Mucosa of stomach (tissue), 1 donor: ENCODE measurements at regions not wholly inside any gene's neighbourhood (a gene's known extent, or its start where the extent isn't known, plus 50 kb on each side); places are given as distances from the start of the nearest gene placed in this dataset.

Experiments
- H3K27me3 ChIP-seq: one replicate; pipeline ENCODE4 v1.7.0; 2013; ENCODE audit warnings: mild to moderate bottlenecking, low read length; ENCODE audit not compliant: control insufficient read depth, insufficient read depth
- H3K36me3 ChIP-seq: one replicate; pipeline ENCODE4 v1.7.0; 2013; ENCODE audit warnings: low read length; ENCODE audit not compliant: control insufficient read depth, insufficient read depth
- H3K4me1 ChIP-seq: one replicate; pipeline ENCODE4 v1.7.0; 2013; ENCODE audit warnings: mild to moderate bottlenecking, low read length; ENCODE audit not compliant: control insufficient read depth, insufficient read depth
- H3K4me3 ChIP-seq: one replicate; pipeline ENCODE4 v1.7.0; 2013; ENCODE audit warnings: low read length
- H3K9ac ChIP-seq: one replicate; pipeline ENCODE4 v1.7.0; 2013; ENCODE audit warnings: mild to moderate bottlenecking, low read length, moderate library complexity
- H3K9me3 ChIP-seq: one replicate; pipeline ENCODE4 v1.7.0; 2013; ENCODE audit warnings: mild to moderate bottlenecking, low read length, moderate library complexity; ENCODE audit not compliant: control insufficient read depth
- donor health status: Pancreatic carcinoma.

GRCh38 chr1:87728169-87728568 lies 399.5 kb downstream of the LMO4 start:
- no peaks in the 10 kb centered on the region for H3K36me3 ChIP-seq
- no peak overlapping the region for H3K4me3 ChIP-seq
- H3K9ac ChIP-seq = no peak overlapping the region
- no peaks in the 10 kb centered on the region for H3K4me1 ChIP-seq
- H3K27me3 ChIP-seq = no peaks in the 10 kb centered on the region
- H3K9me3 ChIP-seq = no peaks in the 10 kb centered on the region

- Histone ChIP-seq H3K9me3 (no peaks in the 10 kb centered on the region), H3K36me3 (no peaks in the 10 kb centered on the region), H3K4me3 (no peak overlapping the region), H3K27me3 (no peaks in the 10 kb centered on the region), H3K4me1 (peaks cover 2% of the 10 kb centered on the region), H3K9ac (no peak overlapping the region)
Observed at GRCh38 chr1:87730274-87731216, 401.9 kb downstream of the LMO4 start.

- peaks cover 21% of the 10 kb centered on the region for H3K4me1 ChIP-seq
- H3K4me3 ChIP-seq = no peak overlapping the region
- no peaks in the 10 kb centered on the region for H3K36me3 ChIP-seq
- no peaks in the 10 kb centered on the region for H3K27me3 ChIP-seq
- no peaks in the 10 kb centered on the region for H3K9me3 ChIP-seq
- no peak overlapping the region for H3K9ac ChIP-seq
Observed at GRCh38 chr1:87733386-87733785, 404.7 kb downstream of the LMO4 start.

- H3K4me1 ChIP-seq = peaks cover 21% of the 10 kb centered on the region
- no peaks in the 10 kb centered on the region for H3K36me3 ChIP-seq
- H3K9ac ChIP-seq = no peak overlapping the region
- no peaks in the 10 kb centered on the region for H3K9me3 ChIP-seq
- no peak overlapping the region for H3K4me3 ChIP-seq
- no peaks in the 10 kb centered on the region for H3K27me3 ChIP-seq
Observed at GRCh38 chr1:87735750-87736149, 407.1 kb downstream of the LMO4 start.

- Histone ChIP-seq H3K4me1 (peaks cover 21% of the 10 kb centered on the region), H3K36me3 (no peaks in the 10 kb centered on the region), H3K4me3 (no peak overlapping the region), H3K27me3 (no peaks in the 10 kb centered on the region), H3K9ac (no peak overlapping the region), H3K9me3 (no peaks in the 10 kb centered on the region)
Observed at GRCh38 chr1:87739141-87739540, 410.5 kb downstream of the LMO4 start.

- Histone ChIP-seq H3K9me3 (no peaks in the 10 kb centered on the region), H3K4me1 (peaks cover 21% of the 10 kb centered on the region), H3K4me3 (no peak overlapping the region), H3K27me3 (no peaks in the 10 kb centered on the region), H3K36me3 (no peaks in the 10 kb centered on the region), H3K9ac (no peak overlapping the region)
Observed at GRCh38 chr1:87739704-87740103, 411.0 kb downstream of the LMO4 start.

- H3K4me1 ChIP-seq = no peaks in the 10 kb centered on the region
- no peak overlapping the region for H3K4me3 ChIP-seq
- H3K27me3 ChIP-seq = no peaks in the 10 kb centered on the region
- no peaks in the 10 kb centered on the region for H3K9me3 ChIP-seq
- no peaks in the 10 kb centered on the region for H3K36me3 ChIP-seq
- H3K9ac ChIP-seq = no peak overlapping the region
Observed at GRCh38 chr1:87743256-87743655, 414.6 kb downstream of the LMO4 start.

GRCh38 chr1:87744056-87744455 lies 415.4 kb downstream of the LMO4 start:
- H3K4me1 ChIP-seq = no peaks in the 10 kb centered on the region
- H3K9me3 ChIP-seq = no peaks in the 10 kb centered on the region
- H3K4me3 ChIP-seq = no peak overlapping the region

GRCh38 chr1:87744763-87745162 lies 416.1 kb downstream of the LMO4 start:
- H3K4me3 ChIP-seq = no peak overlapping the region
- H3K4me1 ChIP-seq = no peaks in the 10 kb centered on the region
- H3K9me3 ChIP-seq = no peaks in the 10 kb centered on the region
- no peaks in the 10 kb centered on the region for H3K36me3 ChIP-seq
- H3K27me3 ChIP-seq = no peaks in the 10 kb centered on the region
- H3K9ac ChIP-seq = no peak overlapping the region

More at GRCh38 chr1:87744056-87744455, 415.4 kb downstream of the LMO4 start:
- Histone ChIP-seq H3K27me3 (no peaks in the 10 kb centered on the region), H3K9ac (no peak overlapping the region), H3K36me3 (no peaks in the 10 kb centered on the region)

- H3K9ac ChIP-seq = no peak overlapping the region
- peaks cover 25% of the 10 kb centered on the region for H3K4me1 ChIP-seq
- no peaks in the 10 kb centered on the region for H3K27me3 ChIP-seq
Observed at GRCh38 chr1:87753366-87753765, 424.7 kb downstream of the LMO4 start.

GRCh38 chr1:87754139-87754538 lies 425.5 kb downstream of the LMO4 start:
- H3K27me3 ChIP-seq = no peaks in the 10 kb centered on the region
- no peak overlapping the region for H3K4me3 ChIP-seq
- no peaks in the 10 kb centered on the region for H3K9me3 ChIP-seq
- no peaks in the 10 kb centered on the region for H3K36me3 ChIP-seq
- H3K4me1 ChIP-seq = peaks cover 25% of the 10 kb centered on the region
- H3K9ac ChIP-seq = no peak overlapping the region

More at GRCh38 chr1:87753366-87753765, 424.7 kb downstream of the LMO4 start:
- no peaks in the 10 kb centered on the region for H3K9me3 ChIP-seq
- H3K36me3 ChIP-seq = no peaks in the 10 kb centered on the region
- no peak overlapping the region for H3K4me3 ChIP-seq

- Histone ChIP-seq H3K4me3 (no peak overlapping the region), H3K4me1 (peaks cover 19% of the 10 kb centered on the region), H3K27me3 (no peaks in the 10 kb centered on the region), H3K9ac (no peak overlapping the region), H3K36me3 (no peaks in the 10 kb centered on the region), H3K9me3 (no peaks in the 10 kb centered on the region)
Observed at GRCh38 chr1:87757676-87758075, 429.0 kb downstream of the LMO4 start.
